Gastroesophageal sphincter (tissue), 3 donors: ENCODE measurements at regions not wholly inside any gene's neighbourhood (a gene's known extent, or its start where the extent isn't known, plus 50 kb on each side); places are given as distances from the start of the nearest gene placed in this dataset.

Experiments used
- CTCF ChIP-seq, 4 experiments: fragments of 200-600 bp in 2 of 4; fragments of 450-650 bp in 2 of 4; sonication (generic) in 1 of 4; IDR thresholded peaks; one replicate each; pipeline ENCODE4 v1.5.1; 2017 to 2019; ENCODE audit warnings: antibody characterized with exemption in 4 of 4, mild to moderate bottlenecking in 2 of 4, moderate library complexity in 2 of 4
- POLR2AphosphoS5 ChIP-seq: sonication (generic); formaldehyde crosslinking; IDR thresholded peaks from one replicate; pipeline ENCODE4 v1.6.1; 2017; ENCODE audit warnings: antibody characterized with exemption

GRCh38 chr13:111483621-111483987 is 163.2 kb downstream of the TEX29 start:
- TF ChIP-seq CTCF (IDR thresholded peaks at IDR 0.05) (no peak), POLR2AphosphoS5 (no peak)
